ENCODE measurements at regions not wholly inside any gene's neighbourhood (a gene's known extent, or its start where the extent isn't known, plus 50 kb on each side); places are given as distances from the start of the nearest gene placed in this dataset.

DNA sequence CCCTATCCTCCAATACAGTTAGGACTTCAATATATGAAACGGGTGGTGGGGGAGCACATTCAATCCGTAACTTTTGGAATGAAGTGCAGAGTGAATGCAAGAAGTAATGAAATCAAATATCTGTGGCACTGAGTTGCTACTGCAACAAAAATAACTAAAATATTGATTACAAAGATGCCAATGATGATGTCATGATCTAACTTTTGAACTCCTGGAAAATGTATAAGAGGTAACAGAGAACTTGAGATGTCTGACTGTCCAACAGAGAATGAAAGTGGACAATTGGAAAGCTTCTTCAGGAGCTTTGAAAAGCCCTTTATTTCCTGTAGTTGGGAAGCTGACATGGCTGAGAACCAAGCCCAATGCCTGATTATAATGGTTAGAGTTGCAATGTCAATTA is 279.9 kb downstream of the ZBBX start:
- TF ChIP-seq, protein P1, sequence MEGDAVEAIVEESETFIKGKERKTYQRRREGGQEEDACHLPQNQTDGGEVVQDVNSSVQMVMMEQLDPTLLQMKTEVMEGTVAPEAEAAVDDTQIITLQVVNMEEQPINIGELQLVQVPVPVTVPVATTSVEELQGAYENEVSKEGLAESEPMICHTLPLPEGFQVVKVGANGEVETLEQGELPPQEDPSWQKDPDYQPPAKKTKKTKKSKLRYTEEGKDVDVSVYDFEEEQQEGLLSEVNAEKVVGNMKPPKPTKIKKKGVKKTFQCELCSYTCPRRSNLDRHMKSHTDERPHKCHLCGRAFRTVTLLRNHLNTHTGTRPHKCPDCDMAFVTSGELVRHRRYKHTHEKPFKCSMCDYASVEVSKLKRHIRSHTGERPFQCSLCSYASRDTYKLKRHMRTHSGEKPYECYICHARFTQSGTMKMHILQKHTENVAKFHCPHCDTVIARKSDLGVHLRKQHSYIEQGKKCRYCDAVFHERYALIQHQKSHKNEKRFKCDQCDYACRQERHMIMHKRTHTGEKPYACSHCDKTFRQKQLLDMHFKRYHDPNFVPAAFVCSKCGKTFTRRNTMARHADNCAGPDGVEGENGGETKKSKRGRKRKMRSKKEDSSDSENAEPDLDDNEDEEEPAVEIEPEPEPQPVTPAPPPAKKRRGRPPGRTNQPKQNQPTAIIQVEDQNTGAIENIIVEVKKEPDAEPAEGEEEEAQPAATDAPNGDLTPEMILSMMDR (IDR thresholded peaks at IDR 0.05), result no peak
- TF ChIP-seq POLR2A (IDR thresholded peaks at IDR 0.05), result no peak

Measured in body of pancreas (tissue), 4 donors.